ENCODE measurements at regions not wholly inside any gene's neighbourhood (a gene's known extent, or its start where the extent isn't known, plus 50 kb on each side); places are given as distances from the start of the nearest gene placed in this dataset.

DNA sequence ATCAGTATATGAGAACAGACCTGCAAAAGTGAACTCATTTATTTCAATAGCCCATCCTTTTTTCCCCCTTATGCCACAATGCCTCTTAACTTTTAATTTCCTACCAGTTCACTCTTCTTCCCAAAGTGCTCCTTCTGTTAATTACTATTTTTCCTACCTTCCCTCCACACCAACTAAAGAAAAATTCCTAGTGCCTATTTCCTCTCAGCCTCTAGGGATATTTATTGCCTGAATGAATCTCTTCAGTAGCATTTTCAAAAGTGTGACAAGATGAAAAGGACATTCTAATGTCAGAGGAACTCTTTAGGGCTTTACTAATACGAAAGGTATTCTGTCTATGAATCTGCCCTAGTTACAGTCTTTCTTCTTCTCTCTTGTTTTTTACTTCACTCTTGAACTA lies 181.1 kb upstream of the SPRY1 start:
- ChIA-PET POLR2A (no interaction called here), CTCF (interaction anchor here (0.8 kb wide), 1 partner anchor 11 kb away, joined by 3 read pairs; no protein-coding TSS in a partner anchor), RAD21 (ENCODE audit: unreplicated experiment) (no interaction called here), SMC1A (ENCODE audit: uncharacterized antibody, unreplicated experiment) (no interaction called here)
- Histone ChIP-seq H3K36me3 (ENCODE audit: control insufficient read depth in 2 of 2, insufficient read depth in 2 of 2, low read length in 1 of 2) (no peaks in the 10 kb centered on the region), H2AFZ (ENCODE audit: control insufficient read depth, low read depth, low read length) (no peak overlapping the region), H3K27me3 (replicated peaks in 1 of 2; ENCODE audit: control insufficient read depth in 2 of 2, insufficient read depth in 2 of 2, low read length in 1 of 2) (no peaks in the 10 kb centered on the region), H3K9ac (ENCODE audit: control insufficient read depth, insufficient read depth, low read length) (no peak overlapping the region), H3K9me3 (replicated peaks; ENCODE audit: control insufficient read depth, insufficient read depth, low read length) (no peaks in the 10 kb centered on the region), H3K4me2 (ENCODE audit: control insufficient read depth, insufficient read depth) (no peak overlapping the region), H3K79me2 (ENCODE audit: control insufficient read depth, insufficient read depth, low read length) (no peaks in the 10 kb centered on the region), H3K4me1 (ENCODE audit: control insufficient read depth, insufficient read depth, low read length) (no peaks in the 10 kb centered on the region), H3K27ac (ENCODE audit: control insufficient read depth, insufficient read depth) (no peak overlapping the region), H3K4me3 (no peak overlapping the region), H4K20me1 (ENCODE audit: control insufficient read depth, insufficient read depth) (no peaks in the 10 kb centered on the region)
- no peak for TF ChIP-seq ZNF207 (IDR thresholded peaks at IDR 0.05; ENCODE audit: borderline replicate concordance)
- TF ChIP-seq, protein P1, sequence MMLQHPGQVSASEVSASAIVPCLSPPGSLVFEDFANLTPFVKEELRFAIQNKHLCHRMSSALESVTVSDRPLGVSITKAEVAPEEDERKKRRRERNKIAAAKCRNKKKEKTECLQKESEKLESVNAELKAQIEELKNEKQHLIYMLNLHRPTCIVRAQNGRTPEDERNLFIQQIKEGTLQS (IDR thresholded peaks at IDR 0.05; ENCODE audit: borderline replicate concordance, extremely low read depth, low read depth, low read length): no peak
- TF ChIP-seq ZNF24 (IDR thresholded peaks at IDR 0.05): no peak
- TF ChIP-seq BHLHE40 (IDR thresholded peaks at IDR 0.05; ENCODE audit: borderline replicate concordance in 1 of 2, low read depth in 2 of 2, low read length in 1 of 2): no peak
- TF ChIP-seq KAT2A (conservative IDR thresholded peaks at IDR 0.05; ENCODE audit: control insufficient read depth, low read depth, low read length): no peak
- no peak for TF ChIP-seq SUPT20H (IDR thresholded peaks at IDR 0.05; ENCODE audit: borderline replicate concordance, control insufficient read depth, low read depth, low read length)
- TF ChIP-seq RAD21 (IDR thresholded peaks at IDR 0.05; ENCODE audit: insufficient read depth, low read depth, low read length): no peak
- no peak for TF ChIP-seq TBL1XR1 (IDR thresholded peaks at IDR 0.05; ENCODE audit: low read depth, low read length)
- TF ChIP-seq, protein P2, sequence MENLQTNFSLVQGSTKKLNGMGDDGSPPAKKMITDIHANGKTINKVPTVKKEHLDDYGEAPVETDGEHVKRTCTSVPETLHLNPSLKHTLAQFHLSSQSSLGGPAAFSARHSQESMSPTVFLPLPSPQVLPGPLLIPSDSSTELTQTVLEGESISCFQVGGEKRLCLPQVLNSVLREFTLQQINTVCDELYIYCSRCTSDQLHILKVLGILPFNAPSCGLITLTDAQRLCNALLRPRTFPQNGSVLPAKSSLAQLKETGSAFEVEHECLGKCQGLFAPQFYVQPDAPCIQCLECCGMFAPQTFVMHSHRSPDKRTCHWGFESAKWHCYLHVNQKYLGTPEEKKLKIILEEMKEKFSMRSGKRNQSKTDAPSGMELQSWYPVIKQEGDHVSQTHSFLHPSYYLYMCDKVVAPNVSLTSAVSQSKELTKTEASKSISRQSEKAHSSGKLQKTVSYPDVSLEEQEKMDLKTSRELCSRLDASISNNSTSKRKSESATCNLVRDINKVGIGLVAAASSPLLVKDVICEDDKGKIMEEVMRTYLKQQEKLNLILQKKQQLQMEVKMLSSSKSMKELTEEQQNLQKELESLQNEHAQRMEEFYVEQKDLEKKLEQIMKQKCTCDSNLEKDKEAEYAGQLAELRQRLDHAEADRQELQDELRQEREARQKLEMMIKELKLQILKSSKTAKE (IDR thresholded peaks at IDR 0.05; ENCODE audit: low read depth, poor library complexity, severe bottlenecking): no peak
- no peak for TF ChIP-seq RBBP5 (conservative IDR thresholded peaks at IDR 0.05)
- TF ChIP-seq NR2C2 (IDR thresholded peaks at IDR 0.05; ENCODE audit: borderline replicate concordance, control insufficient read depth, insufficient read length, low read depth): no peak
- no peak for TF ChIP-seq TARDBP (IDR thresholded peaks at IDR 0.05; ENCODE audit: borderline replicate concordance)
- TF ChIP-seq SREBF2 (IDR thresholded peaks at IDR 0.05; ENCODE audit: low read length): no peak
- TF ChIP-seq NFYB (IDR thresholded peaks at IDR 0.05; ENCODE audit: insufficient read depth, low read depth, low read length): no peak
- no TSS peak for BruUV-seq (replicated peaks)
- 91% methylated on average over 1 of the region's 1 CpG for WGBS (ENCODE audit: insufficient coverage, insufficient replicate concordance, low lambda C conversion rate, missing lambda C conversion rate)
- ATAC-seq (no peak), DNase-seq (ENCODE audit: low read depth, low spot score) (no peak), FAIRE-seq (peak; percentile 23)
- intact Hi-C loops (cut with micrococcal nuclease; ENCODE audit: unreplicated experiment): no loop called here
- in situ Hi-C loops (cut with MboI): no loop called here
